GM12892 (cell line): ENCODE measurements at regions not wholly inside any gene's neighbourhood (a gene's known extent, or its start where the extent isn't known, plus 50 kb on each side); places are given as distances from the start of the nearest gene placed in this dataset.

Source experiments
- POLR2A ChIP-seq: IDR thresholded peaks from 2 replicates; pipeline ENCODE4 v1.6.1; 2011; ENCODE audit warnings: low read depth, low read length, control low read depth
- TAF1 ChIP-seq: IDR thresholded peaks from 2 replicates; pipeline ENCODE4 v1.6.1; 2011; ENCODE audit warnings: low read depth, mild to moderate bottlenecking, control low read depth, low read length, borderline replicate concordance

DNA sequence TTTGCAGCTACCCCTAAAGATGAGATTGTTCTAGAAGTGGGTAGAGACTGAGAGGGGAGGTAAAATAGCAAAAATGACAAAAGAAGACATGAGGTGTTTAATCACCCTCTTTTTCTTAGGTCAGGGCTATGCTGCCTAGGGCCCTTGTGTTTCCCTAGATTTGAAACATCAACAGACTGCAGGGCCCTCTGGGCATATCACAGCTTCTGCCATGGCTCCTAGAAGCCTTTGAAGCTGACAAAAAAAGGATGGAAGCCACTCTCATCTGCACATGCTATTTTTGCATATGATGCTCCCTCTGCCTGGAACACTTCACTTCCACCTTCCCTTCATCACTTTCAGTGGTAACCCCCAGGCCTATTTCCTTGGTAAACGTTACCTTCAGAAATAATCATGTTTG is 68.1 kb downstream of the BTG1 start:
- TF ChIP-seq TAF1 (no peak), POLR2A (no peak)
